Fibroblast of villous mesenchyme (primary cell): ENCODE measurements at regions not wholly inside any gene's neighbourhood (a gene's known extent, or its start where the extent isn't known, plus 50 kb on each side); places are given as distances from the start of the nearest gene placed in this dataset.

Experiments
- DNase-seq: peaks from one replicate; pipeline ENCODE4 v3.0.0-alpha.2; 2010; ENCODE audit warnings: low read depth
- H3K4me3 ChIP-seq: 2 replicates; pipeline ENCODE4 v1.5.1; 2011; ENCODE audit warnings: low read depth, mild to moderate bottlenecking, low read length
- CTCF ChIP-seq: IDR thresholded peaks from 2 replicates; pipeline ENCODE4 v1.5.1; 2012; ENCODE audit warnings: low read depth, mild to moderate bottlenecking, low read length; ENCODE audit not compliant: insufficient read depth

GRCh38 chr9:99296291-99296951 lies 74.3 kb downstream of the SEC61B start:
- peak; percentile 18 for DNase-seq
- TF ChIP-seq CTCF: no peak

GRCh38 chr9:99298614-99299013 lies 76.5 kb downstream of the SEC61B start:
- TF ChIP-seq CTCF: no peak
- DNase-seq: no peak
- no peak overlapping the region for H3K4me3 ChIP-seq

More at GRCh38 chr9:99296291-99296951, 74.3 kb downstream of the SEC61B start:
- no peak overlapping the region for H3K4me3 ChIP-seq

- peak; percentile 24 for DNase-seq
- TF ChIP-seq CTCF: peak; percentile 16
- H3K4me3 ChIP-seq: no peak overlapping the region
Measured at GRCh38 chr9:99299211-99300102, 77.4 kb downstream of the SEC61B start.

GRCh38 chr9:99300103-99300439 lies 78.0 kb downstream of the SEC61B start:
- no peak for TF ChIP-seq CTCF
- no peak overlapping the region for H3K4me3 ChIP-seq
- DNase-seq: no peak

- H3K4me3 ChIP-seq: no peak overlapping the region
- no peak for TF ChIP-seq CTCF
- no peak for DNase-seq
Measured at GRCh38 chr9:99300603-99301002, 78.5 kb downstream of the SEC61B start.

- no peak overlapping the region for H3K4me3 ChIP-seq
- DNase-seq: no peak
- TF ChIP-seq CTCF: no peak
Measured at GRCh38 chr9:99303177-99303576, 81.1 kb downstream of the SEC61B start.
